Astrocyte of the cerebellum (primary cell): ENCODE measurements at regions not wholly inside any gene's neighbourhood (a gene's known extent, or its start where the extent isn't known, plus 50 kb on each side); places are given as distances from the start of the nearest gene placed in this dataset.

Source experiments
- DNase-seq: peaks from one replicate; pipeline ENCODE4 v3.0.0-alpha.2; 2011; ENCODE audit warnings: low read depth
- H3K4me3 ChIP-seq: 2 replicates; pipeline ENCODE4 v1.5.1; 2011; ENCODE audit warnings: mild to moderate bottlenecking, low read depth, low read length, moderate library complexity
- in situ Hi-C: cut with HindIII; loops from 2 replicates; pipeline ENCODE4 v1.10.0; 2017; ENCODE audit warnings: low sequenced_read_pairs
- TF ChIP-seq, protein P1 (sequence below): IDR thresholded peaks from 2 replicates; pipeline ENCODE4 v1.5.1; 2012; ENCODE audit warnings: low read length, low read depth, moderate library complexity, mild to moderate bottlenecking; ENCODE audit errors: missing control alignments

DNA sequence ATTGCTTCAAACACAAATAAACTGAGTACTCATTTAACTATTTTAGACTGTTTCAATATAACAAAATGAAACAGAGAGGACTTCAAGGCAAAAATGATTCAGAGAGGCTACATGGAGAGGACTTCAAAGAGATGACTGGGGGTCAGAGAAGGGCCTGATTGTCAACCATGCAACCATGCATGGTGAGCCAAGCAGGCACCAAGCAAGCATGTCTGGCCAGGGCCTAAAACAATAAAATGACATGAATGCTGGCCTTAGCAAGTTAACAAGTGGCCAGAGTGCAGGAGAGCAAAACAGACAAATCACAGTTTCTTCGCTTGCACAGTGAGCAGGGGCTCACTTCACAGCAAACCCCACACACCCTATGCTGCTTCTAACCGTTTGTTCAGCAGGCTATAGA lies 356.5 kb upstream of the MTPN start:
- DNase-seq = no peak
- H3K4me3 ChIP-seq = no peak overlapping the region
- TF ChIP-seq, protein P1, sequence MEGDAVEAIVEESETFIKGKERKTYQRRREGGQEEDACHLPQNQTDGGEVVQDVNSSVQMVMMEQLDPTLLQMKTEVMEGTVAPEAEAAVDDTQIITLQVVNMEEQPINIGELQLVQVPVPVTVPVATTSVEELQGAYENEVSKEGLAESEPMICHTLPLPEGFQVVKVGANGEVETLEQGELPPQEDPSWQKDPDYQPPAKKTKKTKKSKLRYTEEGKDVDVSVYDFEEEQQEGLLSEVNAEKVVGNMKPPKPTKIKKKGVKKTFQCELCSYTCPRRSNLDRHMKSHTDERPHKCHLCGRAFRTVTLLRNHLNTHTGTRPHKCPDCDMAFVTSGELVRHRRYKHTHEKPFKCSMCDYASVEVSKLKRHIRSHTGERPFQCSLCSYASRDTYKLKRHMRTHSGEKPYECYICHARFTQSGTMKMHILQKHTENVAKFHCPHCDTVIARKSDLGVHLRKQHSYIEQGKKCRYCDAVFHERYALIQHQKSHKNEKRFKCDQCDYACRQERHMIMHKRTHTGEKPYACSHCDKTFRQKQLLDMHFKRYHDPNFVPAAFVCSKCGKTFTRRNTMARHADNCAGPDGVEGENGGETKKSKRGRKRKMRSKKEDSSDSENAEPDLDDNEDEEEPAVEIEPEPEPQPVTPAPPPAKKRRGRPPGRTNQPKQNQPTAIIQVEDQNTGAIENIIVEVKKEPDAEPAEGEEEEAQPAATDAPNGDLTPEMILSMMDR = no peak
- in situ Hi-C loops = no loop called here

DNA sequence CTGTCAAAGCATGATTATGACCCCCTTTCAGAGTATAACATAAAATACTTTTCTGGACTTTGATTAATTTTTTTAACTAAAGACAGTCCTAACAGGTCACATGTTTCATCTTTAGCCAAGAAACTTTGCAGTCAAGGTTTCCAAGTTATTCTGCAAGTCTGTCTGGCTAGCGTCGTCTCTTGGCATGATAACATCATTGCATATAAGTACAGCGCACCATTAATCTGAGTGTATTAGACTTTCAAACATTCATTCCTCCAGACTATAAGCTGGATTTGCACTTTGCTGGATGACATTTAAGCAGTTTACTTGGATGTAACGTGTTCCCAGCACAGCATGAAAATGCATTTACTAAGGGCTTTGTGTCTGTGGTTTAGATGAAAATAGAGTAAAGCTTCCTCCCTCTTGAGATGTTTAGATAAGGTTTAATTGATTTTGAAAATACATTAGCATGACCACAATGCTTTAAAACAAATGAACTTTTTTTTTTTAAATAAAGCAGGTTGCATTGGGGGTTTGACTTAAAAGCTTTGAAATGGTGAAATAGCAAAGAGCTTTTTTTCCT lies 349.0 kb upstream of the MTPN start:
- no peak overlapping the region for H3K4me3 ChIP-seq
- no peak for DNase-seq

DNA sequence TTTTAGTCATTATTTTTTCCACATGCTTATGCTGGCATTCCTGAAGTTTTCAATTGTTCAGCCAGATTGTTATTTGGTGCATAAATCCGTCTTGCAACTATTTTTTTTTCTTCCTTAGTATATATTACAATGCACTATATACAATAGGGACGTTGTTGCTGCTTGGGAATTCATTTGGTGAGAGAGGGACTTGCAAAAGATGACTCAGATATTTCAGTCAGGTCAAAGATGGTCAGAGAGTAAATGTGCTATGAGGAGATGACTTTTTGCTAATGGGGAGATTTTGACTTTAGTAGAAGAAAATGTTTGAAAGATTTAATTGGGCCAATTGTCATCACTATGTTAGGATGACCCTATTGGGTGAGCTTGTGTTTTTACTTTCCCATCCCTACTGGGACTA lies 348.4 kb upstream of the MTPN start:
- TF ChIP-seq, protein P1 = no peak
- DNase-seq = no peak
- H3K4me3 ChIP-seq = no peak overlapping the region
- in situ Hi-C loops = no loop called here

More for the DNA sequence above, 349.0 kb upstream of the MTPN start:
- TF ChIP-seq, protein P1 = no peak
- in situ Hi-C loops = no loop called here

DNA sequence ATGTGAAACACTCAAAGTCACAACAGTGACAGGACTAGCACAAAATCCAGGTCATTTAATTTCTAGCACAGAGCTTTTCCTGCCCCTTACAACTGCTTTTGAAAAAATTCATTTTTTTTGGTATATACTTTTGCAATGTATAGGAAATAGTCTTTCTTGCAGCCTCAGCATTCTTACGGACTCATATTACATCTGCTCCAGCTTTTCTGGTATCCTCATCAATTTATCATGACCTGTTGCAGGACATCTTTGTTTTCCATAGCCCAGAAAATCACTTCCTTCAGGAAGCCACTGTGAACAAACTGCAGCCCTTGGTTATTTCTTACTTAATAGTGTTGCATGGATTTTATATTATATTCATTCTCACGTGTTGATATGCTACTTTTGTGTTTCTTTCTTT lies 347.9 kb upstream of the MTPN start:
- TF ChIP-seq, protein P1 = no peak
- DNase-seq = no peak
- H3K4me3 ChIP-seq = no peak overlapping the region
- in situ Hi-C loops = no loop called here

DNA sequence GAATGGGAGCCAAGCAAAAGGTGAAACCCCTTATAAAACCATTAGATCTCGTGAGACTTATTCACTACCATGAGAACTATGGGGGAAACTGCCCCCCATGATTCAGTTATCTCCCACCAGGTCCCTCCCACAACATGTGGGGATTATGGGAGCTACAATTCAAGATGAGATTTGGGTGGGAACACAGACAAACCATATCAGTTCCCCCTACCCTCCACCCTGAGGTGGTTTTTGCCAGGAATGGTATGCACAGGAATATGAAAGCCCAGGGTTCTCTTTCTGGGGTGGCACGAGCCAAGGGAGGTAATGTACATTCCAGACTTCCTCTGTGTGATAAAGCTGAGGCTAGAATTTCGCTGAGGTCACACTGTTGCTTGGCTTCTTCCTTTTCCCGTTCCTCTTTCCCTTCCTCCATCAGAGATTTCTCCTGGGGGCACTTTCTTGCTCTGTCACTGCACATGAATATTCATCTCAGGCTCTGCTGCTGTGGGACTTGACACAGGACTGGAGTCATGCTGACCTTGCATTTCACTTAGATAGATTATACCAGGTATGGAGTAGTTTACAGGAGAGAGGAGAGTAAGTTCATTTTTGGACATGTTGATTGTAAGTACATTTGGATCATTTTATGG lies 347.0 kb upstream of the MTPN start:
- TF ChIP-seq, protein P1 = no peak
- in situ Hi-C loops = no loop called here
- DNase-seq = no peak
- no peak overlapping the region for H3K4me3 ChIP-seq

DNA sequence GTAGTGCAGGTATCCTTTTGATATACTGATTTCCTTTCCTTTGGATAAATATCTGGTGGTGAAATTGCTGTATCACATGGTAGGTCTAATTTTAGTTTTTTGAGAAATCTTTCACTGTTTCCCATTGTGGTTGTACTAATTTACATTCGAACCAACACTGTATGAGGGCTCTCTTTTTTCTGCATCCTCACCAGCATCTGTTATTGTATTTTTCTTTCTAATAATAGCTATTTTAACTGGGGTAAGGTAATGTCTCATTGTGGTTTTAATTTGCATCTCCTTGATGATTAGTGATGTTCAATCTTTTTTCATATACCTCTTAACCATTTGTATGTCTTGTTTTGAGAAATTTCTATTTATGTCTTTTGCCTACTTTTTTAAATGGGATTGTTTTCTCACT lies 335.4 kb upstream of the MTPN start:
- H3K4me3 ChIP-seq = no peak overlapping the region
- in situ Hi-C loops = no loop called here

More for the DNA sequence above, 335.4 kb upstream of the MTPN start:
- TF ChIP-seq, protein P1 = no peak
- no peak for DNase-seq
